ENCODE measurements at regions not wholly inside any gene's neighbourhood (a gene's known extent, or its start where the extent isn't known, plus 50 kb on each side); places are given as distances from the start of the nearest gene placed in this dataset.

- TF ChIP-seq OSR2 (tag by site-specific recombination; IDR thresholded peaks at IDR 0.05) (peak; percentile 40), ZNF830 (tag by site-specific recombination; IDR thresholded peaks at IDR 0.05; ENCODE audit: low read depth) (no peak), AEBP2 (tag by site-specific recombination; IDR thresholded peaks at IDR 0.05; ENCODE audit: borderline replicate concordance) (no peak)
Measured at GRCh38 chr11:103652013-103652412, 384.4 kb upstream of the DDI1 start (continued).

GRCh38 chr11:103656382-103656781 is 380.1 kb upstream of the DDI1 start:
- Histone ChIP-seq H3K9me3 (ENCODE audit: control insufficient read depth, insufficient read depth, low read depth, low read length) (no peaks in the 10 kb centered on the region), H3K4me3 (ENCODE audit: low read depth, low read length) (no peak overlapping the region), H3K27ac (ENCODE audit: extremely low read depth, low read depth, low read length) (no peak overlapping the region), H3K36me3 (ENCODE audit: control insufficient read depth in 2 of 2, insufficient read depth in 1 of 2, low read length in 2 of 2) (no peaks in the 10 kb centered on the region), H3K4me1 (ENCODE audit: control insufficient read depth, insufficient read depth, low read length) (no peaks in the 10 kb centered on the region)
- ChIA-PET CTCF (no interaction called here), POLR2A (no interaction called here)
- no peak for TF ChIP-seq ZNF112 (tag by site-specific recombination; IDR thresholded peaks at IDR 0.05)
- peak; percentile 97 for TF ChIP-seq ZNF10 (tag by site-specific recombination; IDR thresholded peaks at IDR 0.05)

GRCh38 chr11:103659206-103659618 is 377.2 kb upstream of the DDI1 start:
- Histone ChIP-seq H3K9me3 (ENCODE audit: control insufficient read depth, insufficient read depth, low read depth, low read length) (no peaks in the 10 kb centered on the region), H3K27ac (ENCODE audit: extremely low read depth, low read depth, low read length) (no peak overlapping the region), H3K4me1 (ENCODE audit: control insufficient read depth, insufficient read depth, low read length) (no peaks in the 10 kb centered on the region), H3K4me3 (ENCODE audit: low read depth, low read length) (no peak overlapping the region), H3K36me3 (ENCODE audit: control insufficient read depth in 2 of 2, insufficient read depth in 1 of 2, low read length in 2 of 2) (no peaks in the 10 kb centered on the region)
- ChIA-PET CTCF (interaction anchor here (0.6 to 0.9 kb wide), 6 partner anchors 10 to 696 kb away, joined by 3 to 5 read pairs (median 3); partner anchors contain the start of gene DYNC2H1), POLR2A (no interaction called here)
- TF ChIP-seq ZNF19 (tag by site-specific recombination; IDR thresholded peaks at IDR 0.05; ENCODE audit: low read depth) (no peak), ZNF513 (tag by site-specific recombination; IDR thresholded peaks at IDR 0.05) (no peak), KLF9 (tag by site-specific recombination; IDR thresholded peaks at IDR 0.05; ENCODE audit: low read depth) (no peak), HOXA7 (CRISPR knock-in tag; IDR thresholded peaks at IDR 0.05; ENCODE audit: borderline replicate concordance) (no peak), ZNF560 (tag by site-specific recombination; IDR thresholded peaks at IDR 0.05; ENCODE audit: borderline replicate concordance) (no peak), REPIN1 (tag by site-specific recombination; IDR thresholded peaks at IDR 0.05; ENCODE audit: low read depth) (no peak)

GRCh38 chr11:103659743-103660142 is 376.7 kb upstream of the DDI1 start:
- CTCF ChIA-PET: interaction anchor here (0.6 to 1.2 kb wide), 7 partner anchors 10 to 1465 kb away, joined by 3 to 5 read pairs (median 3); partner anchors contain the start of gene DYNC2H1
- no peak overlapping the region for H3K4me3 ChIP-seq (ENCODE audit: low read depth, low read length)

More at GRCh38 chr11:103659743-103660142, 376.7 kb upstream of the DDI1 start:
- Histone ChIP-seq H3K4me1 (ENCODE audit: control insufficient read depth, insufficient read depth, low read length) (no peaks in the 10 kb centered on the region), H3K27ac (ENCODE audit: extremely low read depth, low read depth, low read length) (no peak overlapping the region), H3K9me3 (ENCODE audit: control insufficient read depth, insufficient read depth, low read depth, low read length) (no peaks in the 10 kb centered on the region), H3K36me3 (ENCODE audit: control insufficient read depth in 2 of 2, insufficient read depth in 1 of 2, low read length in 2 of 2) (no peaks in the 10 kb centered on the region)
- TF ChIP-seq ZBTB49 (tag by site-specific recombination; IDR thresholded peaks at IDR 0.05; ENCODE audit: low read depth) (no peak), ZXDB (tag by site-specific recombination; IDR thresholded peaks at IDR 0.05) (no peak), ZFP3 (tag by site-specific recombination; IDR thresholded peaks at IDR 0.05; ENCODE audit: low read depth) (no peak), ZNF792 (tag by site-specific recombination; IDR thresholded peaks at IDR 0.05) (no peak), ZNF404 (tag by site-specific recombination; IDR thresholded peaks at IDR 0.05) (no peak), ZNF391 (tag by site-specific recombination; IDR thresholded peaks at IDR 0.05; ENCODE audit: borderline replicate concordance, low read depth) (no peak), ZNF629 (tag by site-specific recombination; IDR thresholded peaks at IDR 0.05) (no peak)
- POLR2A ChIA-PET: no interaction called here

Data from HEK293 (cell line).